ENCODE measurements at regions not wholly inside any gene's neighbourhood (a gene's known extent, or its start where the extent isn't known, plus 50 kb on each side); places are given as distances from the start of the nearest gene placed in this dataset.
"Not testable (repeated sequence)": the region's sequence is repeated elsewhere in the genome, so short reads cannot be mapped to it uniquely, and the experiment has no call there.

- no peak for DNase-seq
Measured at GRCh38 chr11:33455867-33456463, 198.8 kb downstream of the HIPK3 start.

GRCh38 chr11:33454264-33454663 lies 197.1 kb downstream of the HIPK3 start:
- peak; percentile 11 to 51 for DNase-seq

- no peak for DNase-seq
Measured at GRCh38 chr11:33452836-33453624, 195.8 kb downstream of the HIPK3 start.

GRCh38 chr11:33451364-33451763 lies 194.2 kb downstream of the HIPK3 start:
- DNase-seq = no peak

GRCh38 chr11:33449798-33450197 lies 192.6 kb downstream of the HIPK3 start:
- no peak for DNase-seq

GRCh38 chr11:33448461-33449130 lies 191.4 kb downstream of the HIPK3 start:
- no peak for DNase-seq

- DNase-seq = no peak
Measured at GRCh38 chr11:33445761-33446161, 188.6 kb downstream of the HIPK3 start.

GRCh38 chr11:33444835-33445594 lies 187.8 kb downstream of the HIPK3 start:
- DNase-seq = no peak

- DNase-seq = no peak
Measured at GRCh38 chr11:33443684-33444083, 186.5 kb downstream of the HIPK3 start.

GRCh38 chr11:33438301-33438700 lies 181.1 kb downstream of the HIPK3 start:
- DNase-seq = no peak

GRCh38 chr11:33437529-33437928 lies 180.3 kb downstream of the HIPK3 start:
- DNase-seq = no peak

- DNase-seq = no peak
Measured at GRCh38 chr11:33435216-33435615, 178.0 kb downstream of the HIPK3 start.

- no peak for DNase-seq
Measured at GRCh38 chr11:33434294-33434693, 177.1 kb downstream of the HIPK3 start.

GRCh38 chr11:33428435-33428834 lies 171.3 kb downstream of the HIPK3 start:
- not testable (repeated sequence) for DNase-seq

GRCh38 chr11:33420959-33421566 lies 163.9 kb downstream of the HIPK3 start:
- DNase-seq = no peak

GRCh38 chr11:33419924-33420323 lies 162.7 kb downstream of the HIPK3 start:
- DNase-seq = no peak

GRCh38 chr11:33417121-33417520 lies 159.9 kb downstream of the HIPK3 start:
- DNase-seq = no peak

- DNase-seq = no peak
Measured at GRCh38 chr11:33413301-33413700, 156.1 kb downstream of the HIPK3 start.

- no peak for DNase-seq
Measured at GRCh38 chr11:33412241-33412640, 155.1 kb downstream of the HIPK3 start.

- DNase-seq = no peak
Measured at GRCh38 chr11:33411751-33412150, 154.6 kb downstream of the HIPK3 start.

GRCh38 chr11:33410086-33410765 lies 153.0 kb downstream of the HIPK3 start:
- no peak for DNase-seq

Data from NCI-H524 (cell line).